Astrocyte of the cerebellum (primary cell): ENCODE measurements at regions not wholly inside any gene's neighbourhood (a gene's known extent, or its start where the extent isn't known, plus 50 kb on each side); places are given as distances from the start of the nearest gene placed in this dataset.

ENCODE experiments used
- DNase-seq: peaks from one replicate; pipeline ENCODE4 v3.0.0-alpha.2; 2011; ENCODE audit warnings: low read depth
- H3K4me3 ChIP-seq: 2 replicates; pipeline ENCODE4 v1.5.1; 2011; ENCODE audit warnings: mild to moderate bottlenecking, low read depth, low read length, moderate library complexity
- CTCF ChIP-seq: IDR thresholded peaks from 2 replicates; pipeline ENCODE4 v1.5.1; 2012; ENCODE audit warnings: low read length, low read depth, moderate library complexity, mild to moderate bottlenecking; ENCODE audit errors: missing control alignments
- in situ Hi-C: cut with HindIII; loops from 2 replicates; pipeline ENCODE4 v1.10.0; 2017; ENCODE audit warnings: low sequenced_read_pairs

GRCh38 chr1:215005656-215006345 is 76.7 kb upstream of the KCNK2 start:
- no peak for DNase-seq
- in situ Hi-C loops = no loop called here
- no peak for TF ChIP-seq CTCF
- H3K4me3 ChIP-seq = no peak overlapping the region

- no peak for TF ChIP-seq CTCF
- no peak for DNase-seq
- H3K4me3 ChIP-seq = no peak overlapping the region
- in situ Hi-C loops = no loop called here
Observed at GRCh38 chr1:215007880-215008279, 74.7 kb upstream of the KCNK2 start.

GRCh38 chr1:215018555-215018954 is 64.0 kb upstream of the KCNK2 start:
- H3K4me3 ChIP-seq = no peak overlapping the region
- TF ChIP-seq CTCF = no peak
- DNase-seq = peak; percentile 91
- in situ Hi-C loops = no loop called here

GRCh38 chr1:215022204-215022603 is 60.3 kb upstream of the KCNK2 start:
- no peak overlapping the region for H3K4me3 ChIP-seq
- in situ Hi-C loops = no loop called here
- TF ChIP-seq CTCF = no peak
- no peak for DNase-seq

- no peak overlapping the region for H3K4me3 ChIP-seq
- TF ChIP-seq CTCF = no peak
- no peak for DNase-seq
- in situ Hi-C loops = no loop called here
Observed at GRCh38 chr1:215022741-215023141, 59.8 kb upstream of the KCNK2 start.

GRCh38 chr1:215023155-215023832 is 59.2 kb upstream of the KCNK2 start:
- TF ChIP-seq CTCF = no peak
- H3K4me3 ChIP-seq = no peak overlapping the region
- in situ Hi-C loops = no loop called here
- no peak for DNase-seq
